K562 (cell line): ENCODE measurements at regions not wholly inside any gene's neighbourhood (a gene's known extent, or its start where the extent isn't known, plus 50 kb on each side); places are given as distances from the start of the nearest gene placed in this dataset.

ENCODE experiments used
- ATAC-seq: fragments of 200-7000 bp; cut with Tn5 transposase; 3 replicates; pipeline ENCODE4 v1.9.1; 2020; ENCODE audit warnings: moderate library complexity
- BruUV-seq: library from RNA; stranded (reverse); fragments of 400-500 nt; replicated peaks from 2 replicates; lab custom pipeline; 2021; lab: Mats Ljungman, UMichigan
- CTCF ChIA-PET: fragments of 300-600 bp; formaldehyde crosslinking; extraction: SDS; loops from one replicate; lab custom pipeline; 2021; ENCODE audit warnings: low intra/inter-chr PET ratio; lab: Yijun Ruan, JAX
- POLR2A ChIA-PET: fragments of 300-600, 350-650 bp; sonication (Branson Sonifier 250); formaldehyde crosslinking; extraction: SDS; loops from one replicate; lab custom pipeline; 2021; ENCODE audit warnings: antibody characterized with exemption, inconsistent platforms; lab: Yijun Ruan, JAX
- DNase-seq, 4 experiments: peaks; one replicate each; pipeline versions ENCODE4 v3.0.0 to v3.0.0-alpha.2; 2011 to 2018; ENCODE audit warnings: low spot score in 3 of 4, mixed read lengths in 3 of 4; ENCODE audit errors: extremely low read depth in 1 of 4
- FAIRE-seq: peaks from 2 replicates; lab custom pipeline; 2011; peaks lifted over from hg19 to GRCh38; lab: Jason Lieb, UNC
- H2AFZ ChIP-seq: 2 replicates; pipeline ENCODE4 v1.6.0; 2011; ENCODE audit warnings: low read depth, low read length, control low read depth, inconsistent platforms
- H3K27ac ChIP-seq: fragments of 200-600 bp; 3 replicates; pipeline ENCODE4 v1.8.0; 2011; ENCODE audit warnings: low read depth, mild to moderate bottlenecking, control low read depth, inconsistent platforms, low read length, moderate library complexity, mixed read lengths; ENCODE audit errors: extremely low read depth
- H3K27me3 ChIP-seq, 2 experiments: fragments of 300-600 bp in 1 of 2; 2 replicates in 1 of 2; 3 replicates in 1 of 2; pipeline versions ENCODE4 v1.6.0 to v1.8.0; 2011; ENCODE audit warnings: inconsistent platforms in 2 of 2, low read length in 2 of 2, mild to moderate bottlenecking in 1 of 2, mixed read lengths in 1 of 2, moderate library complexity in 1 of 2; ENCODE audit not compliant: control insufficient read depth in 2 of 2, insufficient read depth in 2 of 2
- H3K36me3 ChIP-seq: fragments of 300-600 bp; 3 replicates; pipeline ENCODE4 v1.8.0; 2011; ENCODE audit warnings: mild to moderate bottlenecking, low read length, inconsistent platforms; ENCODE audit not compliant: control insufficient read depth, insufficient read depth
- H3K4me1 ChIP-seq, 2 experiments: fragments of 200-600 bp in 1 of 2; replicated peaks in 1 of 2; 2 replicates in 1 of 2; 3 replicates in 1 of 2; pipeline versions ENCODE4 v1.5.1 to v1.8.0; 2011; ENCODE audit warnings: inconsistent platforms in 2 of 2, low read length in 2 of 2, mild to moderate bottlenecking in 1 of 2, mixed read lengths in 1 of 2, moderate library complexity in 1 of 2; ENCODE audit not compliant: control insufficient read depth in 2 of 2, insufficient read depth in 2 of 2
- H3K4me2 ChIP-seq: 2 replicates; pipeline ENCODE4 v1.6.1; 2011; ENCODE audit warnings: low read length, control low read depth, inconsistent platforms, mixed read lengths; ENCODE audit not compliant: insufficient read depth
- H3K4me3 ChIP-seq: fragments of 200-600 bp; sonication (generic), shearing (Covaris generic); 2 replicates; pipeline ENCODE4 v1.5.1; 2016; ENCODE audit warnings: control low read depth, inconsistent platforms
- H3K79me2 ChIP-seq: fragments of 200-600 bp; 3 replicates; pipeline ENCODE4 v1.8.0; 2011; ENCODE audit warnings: low read length, inconsistent platforms; ENCODE audit not compliant: control insufficient read depth, insufficient read depth
- H3K9ac ChIP-seq, 2 experiments: 2 replicates each; pipeline versions ENCODE4 v1.6.0 to v1.6.1; 2011; ENCODE audit warnings: low read depth in 2 of 2, low read length in 2 of 2, control low read depth in 1 of 2, inconsistent platforms in 1 of 2, mild to moderate bottlenecking in 1 of 2, mixed read lengths in 1 of 2; ENCODE audit not compliant: insufficient read depth in 1 of 2
- H3K9me1 ChIP-seq: one replicate; pipeline ENCODE4 v1.6.0; 2011; ENCODE audit warnings: inconsistent platforms, mild to moderate bottlenecking, low read length, moderate library complexity; ENCODE audit not compliant: control insufficient read depth, insufficient read depth
- H3K9me3 ChIP-seq: replicated peaks from 2 replicates; pipeline ENCODE4 v1.5.1; 2011; ENCODE audit warnings: low read depth, low read length, inconsistent platforms; ENCODE audit not compliant: control insufficient read depth, insufficient read depth
- H4K20me1 ChIP-seq: replicated peaks from 2 replicates; pipeline ENCODE4 v1.6.1; 2011; ENCODE audit warnings: low read length, inconsistent platforms, mixed read lengths; ENCODE audit not compliant: control insufficient read depth, insufficient read depth
- CAMTA2 ChIP-seq: fragments of 250-450 bp; sonication (Bioruptor Pico); conservative IDR thresholded peaks from 2 replicates; pipeline ENCODE4 v1.5.1; 2022
- CBX1 ChIP-seq: sonication (generic); IDR thresholded peaks from 2 replicates; pipeline ENCODE4 v1.6.1; 2016; ENCODE audit warnings: antibody characterized with exemption, low read depth, mild to moderate bottlenecking
- CREM ChIP-seq: IDR thresholded peaks from 2 replicates; pipeline ENCODE4 v1.6.1; 2014; ENCODE audit warnings: antibody characterized with exemption, low read depth
- ETV5 ChIP-seq: sonication (generic); formaldehyde crosslinking; IDR thresholded peaks from 2 replicates; pipeline ENCODE4 v1.4.0; 2020; ENCODE audit warnings: low read depth, mild to moderate bottlenecking, missing genetic modification reagents
- MCM7 ChIP-seq, 2 experiments: fragments of 450-650 bp; IDR thresholded peaks; 2 replicates each; pipeline ENCODE4 v1.6.1; 2016 to 2018
- NCOA4 ChIP-seq: fragments of 450-650 bp; IDR thresholded peaks from 2 replicates; pipeline ENCODE4 v1.6.1; 2018; ENCODE audit warnings: mild to moderate bottlenecking; ENCODE audit not compliant: partially characterized antibody
- SMARCB1 ChIP-seq: IDR thresholded peaks from 2 replicates; pipeline ENCODE4 v1.6.1; 2011; ENCODE audit warnings: improper control_type of control experiment, low read depth; ENCODE audit not compliant: insufficient read length
- SP2 ChIP-seq: IDR thresholded peaks from 2 replicates; pipeline ENCODE4 v1.6.1; 2011; ENCODE audit warnings: mild to moderate bottlenecking, low read depth, low read length, moderate library complexity; ENCODE audit not compliant: poor library complexity, severe bottlenecking; ENCODE audit errors: extremely low read depth
- SREBF2 ChIP-seq: sonication (generic); formaldehyde crosslinking; IDR thresholded peaks from 2 replicates; pipeline ENCODE4 v1.4.0; 2020; ENCODE audit warnings: mild to moderate bottlenecking, missing genetic modification reagents
- STAG1 ChIP-seq: sonication (generic); formaldehyde crosslinking; IDR thresholded peaks from 2 replicates; pipeline ENCODE4 v1.5.0; 2020; ENCODE audit warnings: missing genetic modification reagents, borderline replicate concordance
- TCF7 ChIP-seq: sonication (generic); IDR thresholded peaks from 2 replicates; pipeline ENCODE4 v1.6.1; 2016; ENCODE audit warnings: antibody characterized with exemption, borderline replicate concordance
- TEAD1 ChIP-seq, 2 experiments: fragments of 450-650 bp in 1 of 2; sonication (generic) in 1 of 2; formaldehyde crosslinking; IDR thresholded peaks; 2 replicates each; pipeline versions ENCODE4 v1.4.0 to v1.8.0; 2020 to 2022; ENCODE audit warnings: mild to moderate bottlenecking in 2 of 2, missing genetic modification reagents in 1 of 2
- ZNF140 ChIP-seq: fragments of 250-450 bp; sonication (Bioruptor Pico); IDR thresholded peaks from 2 replicates; pipeline ENCODE4 v1.8.0; 2021; ENCODE audit warnings: moderate library complexity, mild to moderate bottlenecking, inconsistent platforms
- ZNF239 ChIP-seq: fragments of 250-450 bp; sonication (Bioruptor Pico); IDR thresholded peaks from 2 replicates; pipeline ENCODE4 v1.4.0; 2020; ENCODE audit warnings: mild to moderate bottlenecking
- in situ Hi-C: fragments of 300-500 bp; cut with MboI; formaldehyde crosslinking; loops from 4 replicates; pipeline ENCODE4 v1.15.0; 2018; ENCODE audit warnings: inconsistent platforms, mixed read lengths
- intact Hi-C: fragments of 100-400 bp; cut with micrococcal nuclease; formaldehyde crosslinking; loops from 2 replicates; pipeline ENCODE4 v1.14.2; 2022
- TF ChIP-seq, protein P1 (sequence below): sonication (generic); formaldehyde crosslinking; IDR thresholded peaks from 2 replicates; pipeline ENCODE4 v1.8.1; 2023; ENCODE audit warnings: mild to moderate bottlenecking, missing genetic modification reagents
- TF ChIP-seq, protein P2 (sequence below): sonication (generic); formaldehyde crosslinking; IDR thresholded peaks from 2 replicates; pipeline ENCODE4 v1.8.1; 2023; ENCODE audit warnings: mild to moderate bottlenecking, missing genetic modification reagents

DNA sequence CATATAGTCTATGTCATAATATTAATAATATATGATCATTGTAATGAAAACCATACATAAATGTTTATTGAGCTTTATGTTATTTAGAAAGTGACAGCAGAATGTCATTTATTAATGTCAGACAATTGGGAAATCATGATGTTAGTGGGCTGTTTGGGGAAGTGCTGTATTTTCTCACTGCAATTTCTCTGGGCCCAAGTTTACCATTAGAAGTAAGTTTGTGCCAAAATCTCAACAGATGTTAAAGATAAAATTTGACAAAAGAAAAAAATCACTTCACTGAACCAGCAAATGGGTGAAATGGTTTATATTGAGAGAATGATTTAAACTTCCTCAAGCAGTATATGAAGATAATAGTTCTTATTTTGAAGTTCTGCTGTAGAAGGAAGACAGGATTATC, 433.2 kb upstream of the SMARCA2 start:
- no peaks in the 10 kb centered on the region for H3K79me2 ChIP-seq
- H3K4me1 ChIP-seq: no peaks in the 10 kb centered on the region
- TF ChIP-seq SREBF2 (CRISPR knock-in tag): no peak
- TF ChIP-seq STAG1: no peak
- TF ChIP-seq, protein P1, sequence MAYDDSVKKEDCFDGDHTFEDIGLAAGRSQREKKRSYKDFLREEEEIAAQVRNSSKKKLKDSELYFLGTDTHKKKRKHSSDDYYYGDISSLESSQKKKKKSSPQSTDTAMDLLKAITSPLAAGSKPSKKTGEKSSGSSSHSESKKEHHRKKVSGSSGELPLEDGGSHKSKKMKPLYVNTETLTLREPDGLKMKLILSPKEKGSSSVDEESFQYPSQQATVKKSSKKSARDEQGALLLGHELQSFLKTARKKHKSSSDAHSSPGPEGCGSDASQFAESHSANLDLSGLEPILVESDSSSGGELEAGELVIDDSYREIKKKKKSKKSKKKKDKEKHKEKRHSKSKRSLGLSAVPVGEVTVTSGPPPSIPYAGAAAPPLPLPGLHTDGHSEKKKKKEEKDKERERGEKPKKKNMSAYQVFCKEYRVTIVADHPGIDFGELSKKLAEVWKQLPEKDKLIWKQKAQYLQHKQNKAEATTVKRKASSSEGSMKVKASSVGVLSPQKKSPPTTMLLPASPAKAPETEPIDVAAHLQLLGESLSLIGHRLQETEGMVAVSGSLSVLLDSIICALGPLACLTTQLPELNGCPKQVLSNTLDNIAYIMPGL (CRISPR knock-in tag): no peak
- TF ChIP-seq, protein P2, sequence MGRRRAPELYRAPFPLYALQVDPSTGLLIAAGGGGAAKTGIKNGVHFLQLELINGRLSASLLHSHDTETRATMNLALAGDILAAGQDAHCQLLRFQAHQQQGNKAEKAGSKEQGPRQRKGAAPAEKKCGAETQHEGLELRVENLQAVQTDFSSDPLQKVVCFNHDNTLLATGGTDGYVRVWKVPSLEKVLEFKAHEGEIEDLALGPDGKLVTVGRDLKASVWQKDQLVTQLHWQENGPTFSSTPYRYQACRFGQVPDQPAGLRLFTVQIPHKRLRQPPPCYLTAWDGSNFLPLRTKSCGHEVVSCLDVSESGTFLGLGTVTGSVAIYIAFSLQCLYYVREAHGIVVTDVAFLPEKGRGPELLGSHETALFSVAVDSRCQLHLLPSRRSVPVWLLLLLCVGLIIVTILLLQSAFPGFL (CRISPR knock-in tag): no peak
- no peak for TF ChIP-seq TEAD1 (CRISPR knock-in tag; IDR thresholded peaks at IDR 0.05)
- no peak for TF ChIP-seq ZNF140 (CRISPR knock-in tag)
- TF ChIP-seq ZNF239 (CRISPR knock-in tag): no peak
- TF ChIP-seq CAMTA2 (CRISPR knock-in tag): no peak
- TF ChIP-seq ETV5 (CRISPR knock-in tag): no peak
- no peak for TF ChIP-seq CBX1
- no peak for TF ChIP-seq NCOA4
- TF ChIP-seq SP2: no peak
- TF ChIP-seq SMARCB1: no peak
- no peak for TF ChIP-seq TCF7
- TF ChIP-seq CREM: no peak
- no peak for TF ChIP-seq MCM7 (IDR thresholded peaks at IDR 0.05)
- DNase-seq: no peak
- no peaks in the 10 kb centered on the region for H3K36me3 ChIP-seq
- H3K4me2 ChIP-seq: no peak overlapping the region
- H2AFZ ChIP-seq: no peak overlapping the region
- ATAC-seq: no peak
- no peak overlapping the region for H3K4me3 ChIP-seq
- no TSS peak for BruUV-seq
- H3K9me3 ChIP-seq: no peaks in the 10 kb centered on the region
- no peaks in the 10 kb centered on the region for H3K27me3 ChIP-seq
- ChIA-PET POLR2A (no interaction called here), CTCF (no interaction called here)
- intact Hi-C loops (no loop called here), in situ Hi-C loops (no loop called here)
- no peak overlapping the region for H3K27ac ChIP-seq
- FAIRE-seq: no peak
- no peaks in the 10 kb centered on the region for H4K20me1 ChIP-seq
- H3K9ac ChIP-seq: no peak overlapping the region
- H3K9me1 ChIP-seq: no peaks in the 10 kb centered on the region
